GM12873 (cell line): ENCODE measurements at regions not wholly inside any gene's neighbourhood (a gene's known extent, or its start where the extent isn't known, plus 50 kb on each side); places are given as distances from the start of the nearest gene placed in this dataset.

Source experiments
- CTCF ChIP-seq: IDR thresholded peaks from 2 replicates; pipeline ENCODE4 v1.5.1; 2012; ENCODE audit warnings: low read depth, mild to moderate bottlenecking, moderate library complexity, low read length, control low read depth; ENCODE audit not compliant: insufficient read depth; ENCODE audit errors: missing control alignments

GRCh38 chr12:47323802-47324201 is 244.0 kb upstream of the AMIGO2 start:
- no peak for TF ChIP-seq CTCF

GRCh38 chr12:47321436-47321835 is 241.7 kb upstream of the AMIGO2 start:
- no peak for TF ChIP-seq CTCF

- no peak for TF ChIP-seq CTCF
Measured at GRCh38 chr12:47319746-47320145, 240.0 kb upstream of the AMIGO2 start.

GRCh38 chr12:47318963-47319362 is 239.2 kb upstream of the AMIGO2 start:
- TF ChIP-seq CTCF, result no peak

GRCh38 chr12:47317175-47317915 is 237.6 kb upstream of the AMIGO2 start:
- peak; percentile 9 for TF ChIP-seq CTCF

GRCh38 chr12:47316609-47317049 is 236.9 kb upstream of the AMIGO2 start:
- no peak for TF ChIP-seq CTCF

- TF ChIP-seq CTCF, result no peak
Measured at GRCh38 chr12:47314996-47315395, 235.2 kb upstream of the AMIGO2 start.
